IMR-90 (cell line): ENCODE measurements at regions not wholly inside any gene's neighbourhood (a gene's known extent, or its start where the extent isn't known, plus 50 kb on each side); places are given as distances from the start of the nearest gene placed in this dataset.

Experiments
- ATAC-seq: fragments of 200-7000 bp; cut with Tn5 transposase; 2 replicates; pipeline ENCODE4 v1.9.1; 2020; ENCODE audit warnings: low read depth, mild to moderate bottlenecking, moderate library complexity
- BruUV-seq: library from RNA; stranded (reverse); fragments of 400-500 nt; replicated peaks from 2 replicates; lab custom pipeline; 2021; lab: Mats Ljungman, UMichigan
- CTCF ChIA-PET: fragments of 300-600 bp; formaldehyde crosslinking; extraction: SDS; loops from one replicate; lab custom pipeline; 2021; ENCODE audit warnings: antibody characterized with exemption; lab: Yijun Ruan, JAX
- POLR2A ChIA-PET: fragments of 300-600 bp; sonication (Branson Sonifier 250); formaldehyde crosslinking; loops from one replicate; lab custom pipeline; 2022; ENCODE audit warnings: antibody characterized with exemption; ENCODE audit not compliant: unreplicated experiment; lab: Charles Lee
- DNase-seq: peaks from one replicate; pipeline ENCODE4 v3.0.0; 2013
- H2AFZ ChIP-seq: replicated peaks from 2 replicates; pipeline ENCODE3; 2013; ENCODE audit warnings: low read length, mild to moderate bottlenecking; ENCODE audit not compliant: poor library complexity
- H2AK5ac ChIP-seq: 2 replicates; pipeline ENCODE4 v1.6.1; 2013; ENCODE audit warnings: low read depth, low read length, inconsistent platforms
- H2AK9ac ChIP-seq: replicated peaks from 2 replicates; pipeline ENCODE3; 2013; ENCODE audit warnings: mild to moderate bottlenecking, low read depth, low read length, moderate library complexity; ENCODE audit not compliant: poor library complexity
- H2BK120ac ChIP-seq: 2 replicates; pipeline ENCODE4 v1.6.1; 2013; ENCODE audit warnings: low read depth, low read length, inconsistent platforms
- H2BK15ac ChIP-seq: 3 replicates; pipeline ENCODE4 v1.6.1; 2013; ENCODE audit warnings: low read depth, low read length, inconsistent platforms
- H2BK20ac ChIP-seq: 2 replicates; pipeline ENCODE4 v1.6.1; 2013; ENCODE audit warnings: low read depth, mild to moderate bottlenecking, inconsistent platforms, low read length, moderate library complexity
- H2BK5ac ChIP-seq: 2 replicates; pipeline ENCODE4 v1.6.1; 2013; ENCODE audit warnings: mild to moderate bottlenecking, low read depth, low read length, inconsistent platforms; ENCODE audit not compliant: poor library complexity, severe bottlenecking
- H3K14ac ChIP-seq: replicated peaks from 2 replicates; pipeline ENCODE4 v1.6.1; 2013; ENCODE audit warnings: low read depth, low read length, inconsistent platforms
- H3K18ac ChIP-seq: 2 replicates; pipeline ENCODE4 v1.6.1; 2013; ENCODE audit warnings: low read depth, low read length, control low read depth
- H3K23ac ChIP-seq: 2 replicates; pipeline ENCODE4 v1.6.1; 2013; ENCODE audit warnings: low read depth, low read length, inconsistent platforms
- H3K27ac ChIP-seq: 2 replicates; pipeline ENCODE4 v1.5.1; 2013; ENCODE audit warnings: mild to moderate bottlenecking, control low read depth, low read length; ENCODE audit not compliant: insufficient read depth
- H3K27me3 ChIP-seq: 2 replicates; pipeline ENCODE4 v1.6.1; 2013; ENCODE audit warnings: low read length; ENCODE audit not compliant: control insufficient read depth, insufficient read depth
- H3K36me3 ChIP-seq: 2 replicates; pipeline ENCODE4 v1.6.1; 2013; ENCODE audit warnings: low read length, mixed read lengths; ENCODE audit not compliant: control insufficient read depth, insufficient read depth
- H3K4ac ChIP-seq: 2 replicates; pipeline ENCODE4 v1.6.1; 2013; ENCODE audit warnings: low read depth, low read length, inconsistent platforms
- H3K4me1 ChIP-seq: 2 replicates; pipeline ENCODE4 v1.6.1; 2013; ENCODE audit warnings: low read length, mixed read lengths; ENCODE audit not compliant: control insufficient read depth, insufficient read depth
- H3K4me2 ChIP-seq: 2 replicates; pipeline ENCODE4 v1.6.1; 2013; ENCODE audit warnings: low read depth, mild to moderate bottlenecking, control low read depth, low read length, moderate library complexity
- H3K4me3 ChIP-seq: 2 replicates; pipeline ENCODE4 v1.5.1; 2013; ENCODE audit warnings: low read depth, mild to moderate bottlenecking, control low read depth, low read length, moderate library complexity; ENCODE audit not compliant: insufficient read depth
- H3K56ac ChIP-seq: 2 replicates; pipeline ENCODE4 v1.6.1; 2013; ENCODE audit warnings: low read length, inconsistent platforms; ENCODE audit not compliant: insufficient read depth; ENCODE audit errors: extremely low read depth
- H3K79me1 ChIP-seq, 2 experiments: 2 replicates each; pipeline ENCODE4 v1.6.1; 2013; ENCODE audit warnings: low read length in 2 of 2, inconsistent platforms in 1 of 2, low read depth in 1 of 2
- H3K9ac ChIP-seq: 2 replicates; pipeline ENCODE4 v1.6.1; 2013; ENCODE audit warnings: low read depth, low read length, control low read depth
- H3K9me1 ChIP-seq: 2 replicates; pipeline ENCODE4 v1.6.1; 2013; ENCODE audit warnings: low read length, inconsistent platforms; ENCODE audit not compliant: insufficient read depth
- H3K9me3 ChIP-seq: 2 replicates; pipeline ENCODE4 v1.6.1; 2013; ENCODE audit warnings: low read length; ENCODE audit not compliant: control insufficient read depth, insufficient read depth
- H4K20me1 ChIP-seq: 2 replicates; pipeline ENCODE4 v1.6.1; 2013; ENCODE audit warnings: low read length, inconsistent platforms; ENCODE audit not compliant: insufficient read depth
- H4K5ac ChIP-seq: 2 replicates; pipeline ENCODE4 v1.6.1; 2013; ENCODE audit warnings: mild to moderate bottlenecking, low read depth, low read length, control low read depth
- H4K8ac ChIP-seq, 2 experiments: 2 replicates each; pipeline ENCODE4 v1.6.1; 2013; ENCODE audit warnings: low read depth in 2 of 2, low read length in 2 of 2, control low read depth in 1 of 2, inconsistent platforms in 1 of 2
- H4K91ac ChIP-seq: 2 replicates; pipeline ENCODE4 v1.6.1; 2013; ENCODE audit warnings: low read depth, low read length, inconsistent platforms; ENCODE audit not compliant: insufficient read depth
- BHLHE40 ChIP-seq: fragments of 150-350 bp; IDR thresholded peaks from 2 replicates; pipeline ENCODE4 v1.6.1; 2016; ENCODE audit warnings: mild to moderate bottlenecking, low read depth, low read length
- CEBPB ChIP-seq: IDR thresholded peaks from 2 replicates; pipeline ENCODE4 v1.6.1; 2012; ENCODE audit warnings: low read depth, low read length, improper control_type of control experiment
- CHD1 ChIP-seq: IDR thresholded peaks from 2 replicates; pipeline ENCODE4 v1.6.1; 2012; ENCODE audit warnings: low read depth, low read length, improper control_type of control experiment
- FOS ChIP-seq: fragments of 150-350 bp; IDR thresholded peaks from 2 replicates; pipeline ENCODE4 v1.6.1; 2016; ENCODE audit warnings: low read depth, low read length
- MAFK ChIP-seq: IDR thresholded peaks from 2 replicates; pipeline ENCODE4 v1.6.1; 2012; ENCODE audit warnings: low read depth, low read length, improper control_type of control experiment
- MAZ ChIP-seq: IDR thresholded peaks from 2 replicates; pipeline ENCODE4 v1.6.1; 2012; ENCODE audit warnings: low read depth, mild to moderate bottlenecking, low read length, improper control_type of control experiment, moderate library complexity, borderline replicate concordance
- MXI1 ChIP-seq: IDR thresholded peaks from 2 replicates; pipeline ENCODE4 v1.6.1; 2012; ENCODE audit warnings: low read depth, mild to moderate bottlenecking, low read length, moderate library complexity, borderline replicate concordance
- NFE2L2 ChIP-seq: fragments of 150-350 bp; IDR thresholded peaks from 2 replicates; pipeline ENCODE4 v1.6.1; 2016; ENCODE audit warnings: low read depth, mild to moderate bottlenecking, low read length
- POLR2A ChIP-seq: IDR thresholded peaks from 2 replicates; pipeline ENCODE4 v1.6.1; 2012; ENCODE audit warnings: mild to moderate bottlenecking, low read depth, low read length
- RAD21 ChIP-seq: IDR thresholded peaks from 2 replicates; pipeline ENCODE4 v1.6.1; 2012; ENCODE audit warnings: low read length, improper control_type of control experiment
- RCOR1 ChIP-seq: IDR thresholded peaks from 2 replicates; pipeline ENCODE4 v1.6.1; 2012; ENCODE audit warnings: mild to moderate bottlenecking, low read length, improper control_type of control experiment; ENCODE audit not compliant: insufficient replicate concordance
- RFX5 ChIP-seq: IDR thresholded peaks from 2 replicates; pipeline ENCODE4 v1.8.0; 2012; ENCODE audit warnings: low read depth, mild to moderate bottlenecking, low read length, moderate library complexity
- SMC3 ChIP-seq: fragments of 150-350 bp; IDR thresholded peaks from 2 replicates; pipeline ENCODE4 v1.6.1; 2016; ENCODE audit warnings: low read depth, mild to moderate bottlenecking, antibody characterized with exemption, low read length, moderate library complexity
- WGBS, 2 experiments: methylation state at CpG; one replicate each; pipeline versions ENCODE4 v1.1.5 to v1.1.7; 2013; ENCODE audit warnings: missing lambda C conversion rate in 2 of 2; ENCODE audit not compliant: insufficient read length in 1 of 2; ENCODE audit errors: extremely low coverage in 2 of 2; 5-methylcytosine and 5-hydroxymethylcytosine counted together
- dilution Hi-C: fragments of 300-500 bp; cut with HindIII; formaldehyde crosslinking; loops from one replicate; pipeline ENCODE4 v1.14.3; 2018; ENCODE audit warnings: low sequenced_read_pairs; ENCODE audit not compliant: unreplicated experiment
- in situ Hi-C: fragments of 300-500 bp; cut with MboI; formaldehyde crosslinking; loops from 3 replicates; pipeline ENCODE4 v1.14.3; 2019; ENCODE audit warnings: low sequenced_read_pairs, inconsistent platforms, mixed read lengths
- intact Hi-C: fragments of 100-400 bp; cut with micrococcal nuclease; formaldehyde crosslinking; loops from 2 replicates; pipeline ENCODE4 v1.10.0; 2022
- TF ChIP-seq, protein P1 (sequence below): conservative IDR thresholded peaks from 2 replicates; pipeline ENCODE4 v1.5.1; 2012; ENCODE audit warnings: mild to moderate bottlenecking, low read depth, low read length, improper control_type of control experiment
- TF ChIP-seq, protein P2 (sequence below): fragments of 150-350 bp; IDR thresholded peaks from 2 replicates; pipeline ENCODE4 v1.6.1; 2016; ENCODE audit warnings: low read depth, mild to moderate bottlenecking, low read length, moderate library complexity, borderline replicate concordance
- TF ChIP-seq, protein P3 (sequence below): fragments of 150-350 bp; IDR thresholded peaks from 2 replicates; pipeline ENCODE4 v1.6.1; 2017; ENCODE audit warnings: mild to moderate bottlenecking, antibody characterized with exemption, low read length, low read depth

DNA sequence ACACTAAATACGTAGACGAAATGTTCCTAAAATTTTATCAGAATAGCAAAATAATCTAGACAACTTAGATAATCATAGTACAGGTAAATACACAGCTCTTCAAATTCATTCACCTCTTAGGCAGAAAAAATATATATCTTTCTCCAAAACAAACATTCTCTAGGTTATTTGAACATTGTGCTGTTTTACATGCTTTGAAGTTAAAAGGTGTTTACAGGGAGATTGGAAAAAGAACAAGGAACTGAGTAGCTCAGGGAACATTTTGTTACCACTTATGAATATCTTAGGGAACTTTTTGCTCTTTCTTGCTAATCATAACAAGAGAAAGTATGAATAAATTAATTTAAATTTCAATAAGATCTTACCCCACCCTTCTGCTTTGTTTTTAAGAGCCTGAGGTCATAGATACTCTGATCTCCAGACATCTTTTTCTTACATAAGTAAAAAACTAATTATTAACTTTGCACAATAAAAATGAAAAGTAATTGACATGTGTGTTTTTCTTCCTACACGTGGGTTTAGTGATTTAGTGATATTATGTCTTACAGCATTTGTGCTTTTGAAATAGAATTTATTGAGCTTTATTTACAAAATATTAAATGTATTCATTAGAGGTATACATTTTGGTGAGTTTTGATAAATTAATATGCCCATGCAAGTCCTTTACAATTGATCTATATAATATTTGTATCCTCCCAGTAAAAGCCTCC is 1141.4 kb upstream of the EYS start:
- Histone ChIP-seq H3K9me1 (no peaks in the 10 kb centered on the region), H2BK20ac (no peak overlapping the region), H4K91ac (no peak overlapping the region), H3K9me3 (peaks cover 2% of the 10 kb centered on the region), H3K27me3 (no peaks in the 10 kb centered on the region), H3K9ac (no peak overlapping the region), H2BK15ac (no peak overlapping the region), H4K20me1 (no peaks in the 10 kb centered on the region), H3K56ac (no peak overlapping the region), H3K14ac (no peak overlapping the region), H3K23ac (no peak overlapping the region), H3K27ac (no peak overlapping the region), H3K4me1 (no peaks in the 10 kb centered on the region), H3K79me1 (no peaks in the 10 kb centered on the region), H3K4me3 (no peak overlapping the region), H4K5ac (no peak overlapping the region), H2BK120ac (no peak overlapping the region), H2AK9ac (no peak overlapping the region), H3K36me3 (no peaks in the 10 kb centered on the region), H4K8ac (no peak overlapping the region), H3K4ac (no peak overlapping the region), H3K4me2 (no peak overlapping the region), H3K18ac (no peak overlapping the region), H2BK5ac (no peak overlapping the region), H2AFZ (no peak overlapping the region), H2AK5ac (no peak overlapping the region)
- in situ Hi-C loops: no loop called here
- TF ChIP-seq POLR2A: no peak
- TF ChIP-seq RAD21: no peak
- TF ChIP-seq FOS: no peak
- no peak for TF ChIP-seq BHLHE40
- TF ChIP-seq MAFK: no peak
- TF ChIP-seq RCOR1: no peak
- TF ChIP-seq CHD1: no peak
- no peak for TF ChIP-seq MAZ
- TF ChIP-seq, protein P1, sequence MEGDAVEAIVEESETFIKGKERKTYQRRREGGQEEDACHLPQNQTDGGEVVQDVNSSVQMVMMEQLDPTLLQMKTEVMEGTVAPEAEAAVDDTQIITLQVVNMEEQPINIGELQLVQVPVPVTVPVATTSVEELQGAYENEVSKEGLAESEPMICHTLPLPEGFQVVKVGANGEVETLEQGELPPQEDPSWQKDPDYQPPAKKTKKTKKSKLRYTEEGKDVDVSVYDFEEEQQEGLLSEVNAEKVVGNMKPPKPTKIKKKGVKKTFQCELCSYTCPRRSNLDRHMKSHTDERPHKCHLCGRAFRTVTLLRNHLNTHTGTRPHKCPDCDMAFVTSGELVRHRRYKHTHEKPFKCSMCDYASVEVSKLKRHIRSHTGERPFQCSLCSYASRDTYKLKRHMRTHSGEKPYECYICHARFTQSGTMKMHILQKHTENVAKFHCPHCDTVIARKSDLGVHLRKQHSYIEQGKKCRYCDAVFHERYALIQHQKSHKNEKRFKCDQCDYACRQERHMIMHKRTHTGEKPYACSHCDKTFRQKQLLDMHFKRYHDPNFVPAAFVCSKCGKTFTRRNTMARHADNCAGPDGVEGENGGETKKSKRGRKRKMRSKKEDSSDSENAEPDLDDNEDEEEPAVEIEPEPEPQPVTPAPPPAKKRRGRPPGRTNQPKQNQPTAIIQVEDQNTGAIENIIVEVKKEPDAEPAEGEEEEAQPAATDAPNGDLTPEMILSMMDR: no peak
- no peak for TF ChIP-seq NFE2L2
- no peak for TF ChIP-seq RFX5
- TF ChIP-seq, protein P2, sequence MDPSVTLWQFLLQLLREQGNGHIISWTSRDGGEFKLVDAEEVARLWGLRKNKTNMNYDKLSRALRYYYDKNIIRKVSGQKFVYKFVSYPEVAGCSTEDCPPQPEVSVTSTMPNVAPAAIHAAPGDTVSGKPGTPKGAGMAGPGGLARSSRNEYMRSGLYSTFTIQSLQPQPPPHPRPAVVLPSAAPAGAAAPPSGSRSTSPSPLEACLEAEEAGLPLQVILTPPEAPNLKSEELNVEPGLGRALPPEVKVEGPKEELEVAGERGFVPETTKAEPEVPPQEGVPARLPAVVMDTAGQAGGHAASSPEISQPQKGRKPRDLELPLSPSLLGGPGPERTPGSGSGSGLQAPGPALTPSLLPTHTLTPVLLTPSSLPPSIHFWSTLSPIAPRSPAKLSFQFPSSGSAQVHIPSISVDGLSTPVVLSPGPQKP: no peak
- TF ChIP-seq, protein P3, sequence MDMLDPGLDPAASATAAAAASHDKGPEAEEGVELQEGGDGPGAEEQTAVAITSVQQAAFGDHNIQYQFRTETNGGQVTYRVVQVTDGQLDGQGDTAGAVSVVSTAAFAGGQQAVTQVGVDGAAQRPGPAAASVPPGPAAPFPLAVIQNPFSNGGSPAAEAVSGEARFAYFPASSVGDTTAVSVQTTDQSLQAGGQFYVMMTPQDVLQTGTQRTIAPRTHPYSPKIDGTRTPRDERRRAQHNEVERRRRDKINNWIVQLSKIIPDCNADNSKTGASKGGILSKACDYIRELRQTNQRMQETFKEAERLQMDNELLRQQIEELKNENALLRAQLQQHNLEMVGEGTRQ: no peak
- no peak for TF ChIP-seq MXI1
- no peak for TF ChIP-seq SMC3
- TF ChIP-seq CEBPB: no peak
- ATAC-seq: no peak
- POLR2A ChIA-PET: no interaction called here
- CTCF ChIA-PET: no interaction called here
- DNase-seq: no peak
- dilution Hi-C loops: no loop called here
- WGBS, 2 experiments: no CpG with 5 or more reads among the region's 3 CpGs
- BruUV-seq: no TSS peak
- intact Hi-C loops: no loop called here
